H1 (cell line): ENCODE measurements at regions not wholly inside any gene's neighbourhood (a gene's known extent, or its start where the extent isn't known, plus 50 kb on each side); places are given as distances from the start of the nearest gene placed in this dataset.

Source experiments
- ASH2L ChIP-seq: fragments of 200-600, 300-600 bp; sonication (generic); IDR thresholded peaks from one replicate; pipeline ENCODE4 v1.7.1; 2017; ENCODE audit warnings: low read length
- ATF3 ChIP-seq: IDR thresholded peaks from 2 replicates; pipeline ENCODE4 v1.6.1; 2011; ENCODE audit warnings: low read depth, mild to moderate bottlenecking, low read length; ENCODE audit not compliant: insufficient read depth
- BACH1 ChIP-seq: IDR thresholded peaks from 2 replicates; pipeline ENCODE4 v1.6.1; 2012; ENCODE audit warnings: low read length, improper control_type of control experiment
- CEBPB ChIP-seq: IDR thresholded peaks from 2 replicates; pipeline ENCODE4 v1.6.1; 2012; ENCODE audit warnings: low read depth, low read length
- CTCF ChIP-seq, 3 experiments: IDR thresholded peaks; 1 replicate in 2 of 3; 2 replicates in 1 of 3; pipeline versions ENCODE4 v1.5.1 to v1.6.1; 2011; ENCODE audit warnings: low read length in 3 of 3, mild to moderate bottlenecking in 3 of 3, inconsistent platforms in 2 of 3, low read depth in 1 of 3, moderate library complexity in 1 of 3; ENCODE audit not compliant: insufficient read depth in 1 of 3; ENCODE audit errors: control extremely low read depth in 1 of 3
- EZH2 ChIP-seq: fragments of 200-600 bp; sonication (generic); IDR thresholded peaks from 2 replicates; pipeline ENCODE4 v1.7.1; 2012; ENCODE audit warnings: low read depth, mild to moderate bottlenecking, moderate library complexity, low read length, inconsistent platforms; ENCODE audit not compliant: severe bottlenecking
- HDAC6 ChIP-seq: IDR thresholded peaks from one replicate; pipeline ENCODE4 v1.7.1; 2012; ENCODE audit warnings: low read depth, mild to moderate bottlenecking, inconsistent platforms, low read length, moderate library complexity
- MAFK ChIP-seq: IDR thresholded peaks from 2 replicates; pipeline ENCODE4 v1.6.1; 2012; ENCODE audit warnings: low read depth, mild to moderate bottlenecking, improper control_type of control experiment, low read length
- POLR2A ChIP-seq, 2 experiments: IDR thresholded peaks; 1 replicate in 1 of 2; 2 replicates in 1 of 2; pipeline ENCODE4 v1.6.1; 2011; ENCODE audit warnings: low read depth in 2 of 2, low read length in 2 of 2, mild to moderate bottlenecking in 2 of 2; ENCODE audit errors: control extremely low read depth in 1 of 2
- POLR2AphosphoS5 ChIP-seq: IDR thresholded peaks from 2 replicates; pipeline ENCODE4 v1.6.1; 2011; ENCODE audit warnings: low read depth, low read length
- RFX5 ChIP-seq: IDR thresholded peaks from 2 replicates; pipeline ENCODE4 v1.6.1; 2011; ENCODE audit warnings: low read depth, low read length, improper control_type of control experiment, borderline replicate concordance
- SIN3A ChIP-seq, 2 experiments: IDR thresholded peaks in 1 of 2; conservative IDR thresholded peaks in 1 of 2; 2 replicates each; pipeline ENCODE4 v1.6.1; 2011 to 2012; ENCODE audit warnings: low read length in 2 of 2, improper control_type of control experiment in 1 of 2, low read depth in 1 of 2, mild to moderate bottlenecking in 1 of 2
- SP2 ChIP-seq: IDR thresholded peaks from 2 replicates; pipeline ENCODE4 v1.6.1; 2012; ENCODE audit warnings: mild to moderate bottlenecking, low read length, inconsistent platforms
- TCF12 ChIP-seq: IDR thresholded peaks from 2 replicates; pipeline ENCODE4 v1.6.1; 2011; ENCODE audit warnings: low read depth, mild to moderate bottlenecking, low read length

GRCh38 chr7:32142649-32143048 is 72.4 kb upstream of the PDE1C start:
- TF ChIP-seq CEBPB (no peak), POLR2AphosphoS5 (no peak), MAFK (no peak), CTCF (IDR thresholded peaks at IDR 0.05; ENCODE audit: control extremely low read depth in 1 of 3, insufficient read depth in 1 of 3, low read depth in 1 of 3, low read length in 3 of 3) (no peak), EZH2 (no peak), SP2 (no peak), HDAC6 (no peak), ATF3 (no peak), BACH1 (no peak), POLR2A (IDR thresholded peaks at IDR 0.05; ENCODE audit: control extremely low read depth in 1 of 2, low read depth in 2 of 2, low read length in 2 of 2) (no peak), SIN3A (conservative IDR thresholded peaks at IDR 0.05 in 1 of 2, IDR thresholded peaks at IDR 0.05 in 1 of 2; ENCODE audit: low read depth in 1 of 2, low read length in 2 of 2) (no peak), TCF12 (no peak), RFX5 (no peak), ASH2L (no peak)
